AG08396 (cell line): ENCODE measurements at regions not wholly inside any gene's neighbourhood (a gene's known extent, or its start where the extent isn't known, plus 50 kb on each side); places are given as distances from the start of the nearest gene placed in this dataset.

ENCODE experiments used
- DNase-seq: peaks from one replicate; pipeline ENCODE4 v3.0.0; 2012; ENCODE audit warnings: low spot score, mixed read lengths

GRCh38 chr5:135218790-135219568, 180.1 kb downstream of the MACROH2A1 start:
- DNase-seq = no peak

DNA sequence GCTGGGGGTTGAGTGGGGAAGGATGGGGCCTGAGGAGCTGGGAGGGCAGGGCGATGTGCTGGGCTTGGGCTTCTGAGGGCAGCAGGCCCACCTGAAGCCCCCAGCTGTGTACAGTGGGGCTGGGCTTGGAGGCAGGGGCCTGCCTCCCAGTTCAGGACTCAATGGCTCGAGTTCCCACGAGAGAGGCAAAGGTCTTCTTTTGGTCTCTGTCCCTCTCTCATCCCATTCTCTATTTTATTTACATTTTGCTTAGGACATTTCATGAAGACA, 180.6 kb downstream of the MACROH2A1 start:
- no peak for DNase-seq

GRCh38 chr5:135217669-135218485, 181.2 kb downstream of the MACROH2A1 start:
- DNase-seq = no peak

DNA sequence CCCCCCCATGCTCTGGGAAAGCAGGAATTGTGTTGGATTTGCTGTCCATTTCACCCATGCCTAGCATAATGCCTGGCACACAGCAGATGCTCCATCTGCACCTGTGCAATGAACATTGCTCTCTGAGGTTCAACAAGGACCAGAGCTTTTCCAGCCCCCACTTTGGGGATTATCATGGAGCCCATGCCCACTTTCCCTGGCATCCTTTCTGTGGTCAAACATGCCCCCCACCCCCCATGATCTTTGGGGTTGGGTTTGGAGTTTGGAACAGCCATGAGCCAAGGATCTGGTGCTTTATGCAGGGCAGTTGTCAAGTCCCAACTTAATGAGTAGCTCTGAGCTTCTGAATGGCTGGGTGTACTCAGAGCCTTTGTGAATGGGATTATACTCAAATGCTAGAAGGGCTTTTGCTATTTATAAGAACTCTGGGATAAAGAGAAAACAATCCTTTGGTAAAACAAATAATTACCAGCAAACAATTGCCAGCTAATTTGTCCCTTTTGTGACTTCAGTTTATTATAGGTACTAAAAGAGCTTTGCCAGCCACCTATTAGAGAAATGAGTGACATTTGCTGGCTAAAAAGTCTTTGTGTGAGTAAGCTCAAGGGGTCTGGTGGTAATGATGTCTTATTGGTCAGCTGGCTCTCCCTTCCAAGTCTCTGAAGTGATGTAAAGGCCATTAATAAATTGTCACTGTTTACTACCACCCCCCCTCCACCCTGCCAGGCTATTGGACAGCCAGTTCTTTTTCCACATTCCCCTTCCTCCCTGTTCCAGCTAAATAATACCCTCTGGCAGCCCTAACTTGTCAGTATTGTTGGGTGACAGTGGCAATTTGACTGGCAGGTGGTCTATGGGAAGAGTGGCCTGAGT, 182.3 kb downstream of the MACROH2A1 start:
- no peak for DNase-seq

GRCh38 chr5:135215617-135216470, 181.8 kb upstream of the PITX1 start:
- no peak for DNase-seq

- no peak for DNase-seq
Observed at GRCh38 chr5:135214897-135215616, 181.0 kb upstream of the PITX1 start.

DNA sequence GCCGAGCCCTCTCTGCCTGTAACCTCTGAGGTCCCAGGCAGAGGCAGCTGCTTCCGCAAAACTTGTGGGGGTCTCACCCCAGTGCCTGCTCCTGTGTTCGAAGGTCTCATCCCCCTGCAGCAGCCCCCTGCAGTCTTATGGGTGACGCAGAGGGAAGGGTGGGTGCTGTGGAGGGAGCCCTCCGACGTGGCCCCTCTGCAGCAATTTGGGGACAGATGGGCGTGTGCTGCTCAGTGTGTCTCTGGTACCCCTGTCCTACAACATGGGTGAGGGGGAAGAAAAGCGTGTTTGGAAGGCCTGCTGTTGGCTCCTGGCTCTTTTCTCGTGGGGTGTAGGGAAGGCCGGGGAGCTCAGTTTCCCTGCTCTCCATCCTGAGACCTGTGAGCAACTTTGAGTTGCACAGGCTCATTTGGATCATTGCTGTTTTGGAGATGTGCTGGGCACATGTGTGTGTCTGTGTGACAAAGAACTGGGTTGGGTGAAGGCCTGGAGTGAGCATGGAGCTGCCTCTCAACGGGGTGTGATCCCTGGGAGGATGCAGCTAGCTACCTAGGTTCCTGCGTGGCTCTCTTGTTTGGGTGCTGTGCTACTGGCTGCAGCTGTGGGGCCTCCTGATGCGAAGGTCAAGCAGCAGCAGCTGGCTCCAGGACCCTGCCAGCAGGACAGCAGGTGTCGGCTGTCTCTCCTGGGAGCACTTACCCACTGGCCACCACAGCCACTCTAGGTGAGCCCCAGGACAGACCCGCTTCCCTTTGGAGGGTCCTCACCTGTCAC, 179.6 kb upstream of the PITX1 start:
- no peak for DNase-seq

DNA sequence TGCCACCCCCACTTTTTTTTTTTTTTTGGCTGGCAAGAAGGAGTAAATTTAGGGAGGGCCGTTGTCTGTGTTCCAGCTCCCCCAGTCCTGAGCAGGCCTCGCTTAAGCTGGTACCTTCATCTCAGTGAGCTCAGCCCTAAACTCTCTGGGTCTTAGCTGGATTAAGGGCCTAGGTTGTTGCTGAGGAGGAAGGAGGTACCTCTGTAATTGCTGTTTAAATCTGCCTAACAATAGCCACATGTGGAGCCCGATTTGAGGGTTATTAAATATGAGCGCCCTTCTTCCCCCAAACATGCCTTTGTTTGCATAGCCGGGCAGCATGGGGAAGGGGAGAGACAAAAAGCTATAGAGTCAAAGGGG, 179.0 kb upstream of the PITX1 start:
- DNase-seq = no peak

DNA sequence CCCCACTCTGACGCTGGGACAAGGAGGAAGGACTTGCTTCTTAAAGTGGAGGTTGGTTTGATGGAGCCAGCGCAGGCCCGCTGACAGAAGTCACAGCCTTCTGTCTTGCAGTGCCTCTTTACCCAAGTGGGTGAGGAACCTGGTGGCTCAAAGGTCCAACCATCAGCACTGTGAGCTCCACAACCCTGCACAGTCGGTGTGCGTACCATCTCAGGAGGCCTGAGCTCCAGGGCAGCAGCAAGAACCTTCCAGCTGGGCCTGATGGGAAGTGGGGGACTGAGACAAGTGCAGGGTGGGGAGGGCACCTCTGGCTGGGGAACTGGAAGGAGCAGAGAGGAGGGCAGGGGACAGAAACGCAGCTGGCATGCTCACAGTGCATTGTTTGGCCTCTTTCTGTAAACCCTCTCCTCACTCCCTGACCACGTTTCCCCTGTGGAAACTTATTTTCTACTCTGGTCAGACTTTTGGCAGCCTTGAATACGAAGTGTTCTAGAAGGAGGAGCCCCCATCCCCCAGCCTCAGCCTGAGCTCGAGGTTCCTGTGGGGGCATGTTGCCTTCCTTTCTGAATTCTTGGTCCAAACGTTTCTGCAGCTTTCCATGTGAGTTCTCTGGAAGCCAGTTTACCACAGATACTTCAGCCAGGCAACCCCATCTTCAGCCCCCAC, 178.5 kb upstream of the PITX1 start:
- DNase-seq = no peak

GRCh38 chr5:135211791-135212190, 177.8 kb upstream of the PITX1 start:
- DNase-seq = no peak

GRCh38 chr5:135211083-135211790, 177.2 kb upstream of the PITX1 start:
- DNase-seq = peak; percentile 47

GRCh38 chr5:135210286-135211055, 176.4 kb upstream of the PITX1 start:
- no peak for DNase-seq

- DNase-seq = peak; percentile 88
Observed at GRCh38 chr5:135208903-135209721, 175.1 kb upstream of the PITX1 start.

DNA sequence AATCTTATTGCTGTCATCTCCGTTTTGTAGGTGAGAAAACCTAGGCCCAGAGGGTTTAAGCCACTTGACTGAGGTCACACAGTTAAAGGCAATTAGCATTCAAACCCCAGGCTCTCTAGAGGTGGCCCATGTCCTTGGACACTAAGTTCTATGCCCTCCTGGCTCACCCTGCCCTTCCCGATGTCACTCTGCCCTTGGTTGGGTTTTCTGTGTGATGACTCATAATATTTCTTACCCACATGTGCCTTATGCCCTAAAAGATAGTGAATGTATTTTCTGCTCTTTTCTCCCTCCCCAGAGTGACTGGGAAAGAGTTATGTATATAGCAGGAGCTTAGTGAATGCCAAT, 174.5 kb upstream of the PITX1 start:
- DNase-seq = no peak

DNA sequence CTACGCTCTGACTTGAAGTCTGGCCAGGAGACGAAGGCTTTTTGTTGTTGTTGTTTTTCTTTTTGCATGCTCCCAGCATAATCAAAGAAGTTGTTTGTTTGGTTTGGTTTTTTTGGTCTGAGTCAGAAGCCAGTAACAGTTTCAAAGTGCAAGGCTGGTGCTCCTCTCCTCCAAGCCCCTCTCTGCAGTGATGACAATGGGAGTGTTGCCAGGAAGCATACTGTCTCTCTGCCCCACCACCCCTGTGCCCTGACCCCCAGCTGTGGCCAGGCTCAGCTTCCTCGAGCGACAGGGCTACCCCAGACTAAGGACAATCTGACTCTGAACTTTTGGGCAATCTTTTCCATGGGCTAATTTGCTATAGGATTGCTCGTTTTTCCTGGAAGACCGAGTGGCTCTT, 173.8 kb upstream of the PITX1 start:
- DNase-seq = no peak

DNA sequence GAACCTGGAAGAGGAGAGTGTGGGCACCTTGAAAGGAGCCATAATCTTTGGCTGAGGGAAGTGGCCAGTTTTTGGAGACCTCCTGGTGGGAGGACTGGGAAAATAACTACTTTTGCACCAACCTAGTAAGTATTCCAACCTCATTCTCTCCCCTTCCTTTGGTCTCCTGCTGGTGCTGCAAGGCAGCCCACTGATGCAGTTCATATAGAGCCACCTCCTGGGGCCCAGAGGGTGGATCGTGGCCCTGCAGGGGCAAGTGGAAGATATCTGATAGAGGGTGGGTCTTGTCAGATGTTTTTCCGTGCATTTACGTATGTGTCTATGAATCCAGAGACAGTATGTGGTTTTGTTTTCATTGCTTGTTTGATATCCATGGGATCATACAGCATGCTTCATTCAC, 172.8 kb upstream of the PITX1 start:
- no peak for DNase-seq

DNA sequence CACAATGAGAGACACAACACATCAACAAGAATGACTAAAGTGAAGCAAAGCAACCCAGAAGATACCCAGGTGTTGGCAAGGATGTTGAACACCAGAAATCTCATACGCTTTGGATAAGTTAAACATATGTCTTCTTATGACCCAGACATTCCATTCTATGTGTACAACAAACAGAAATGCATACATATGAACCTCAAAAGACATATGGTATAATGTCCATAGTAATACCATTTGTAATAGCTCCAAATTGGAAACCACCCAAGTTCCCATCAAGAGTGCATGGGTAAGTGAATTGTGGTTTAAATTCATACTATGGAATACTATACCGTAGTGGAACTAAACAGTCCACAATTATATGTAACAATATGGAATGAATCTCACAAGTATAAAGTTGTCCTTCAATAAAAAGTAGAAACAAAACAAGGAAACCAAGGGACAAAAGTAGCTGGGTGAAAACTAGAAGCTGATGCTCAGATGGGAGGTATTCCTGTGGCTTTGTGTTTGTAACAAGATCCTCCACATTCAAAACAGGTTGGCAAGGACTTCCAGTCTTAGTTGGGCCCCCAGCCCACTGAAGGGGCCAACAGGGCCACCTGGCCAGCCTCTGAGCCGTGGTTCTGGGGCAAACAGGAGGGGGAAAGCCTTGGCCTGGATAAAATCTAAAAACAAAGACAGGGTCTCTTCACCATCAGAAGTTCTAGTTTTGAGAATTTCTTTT, 171.8 kb upstream of the PITX1 start:
- no peak for DNase-seq
